ENCODE measurements at regions not wholly inside any gene's neighbourhood (a gene's known extent, or its start where the extent isn't known, plus 50 kb on each side); places are given as distances from the start of the nearest gene placed in this dataset.

- DNase-seq (ENCODE audit: low spot score) = no peak
These were observed 282.1 kb downstream of the NFIB start for GRCh38 chr9:14031810-14032209.

DNA sequence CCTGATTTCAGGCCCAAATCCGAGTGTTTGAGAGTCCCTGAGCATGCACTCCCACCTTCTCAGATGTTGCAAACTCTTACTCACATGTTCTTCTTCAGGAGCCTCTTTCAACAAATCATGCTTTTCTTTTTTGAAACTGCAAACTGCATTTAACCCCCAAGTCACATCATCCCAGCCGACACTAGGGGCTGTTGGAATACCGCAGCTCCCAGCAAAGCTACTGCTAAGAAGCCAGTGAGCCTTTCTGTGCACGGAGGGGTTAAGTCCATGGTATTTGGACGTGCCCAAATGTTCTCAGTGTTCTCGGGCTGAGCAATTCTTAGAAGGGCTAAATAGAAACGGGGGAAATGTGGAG, 282.9 kb downstream of the NFIB start:
- no peak for DNase-seq (ENCODE audit: low spot score)

DNA sequence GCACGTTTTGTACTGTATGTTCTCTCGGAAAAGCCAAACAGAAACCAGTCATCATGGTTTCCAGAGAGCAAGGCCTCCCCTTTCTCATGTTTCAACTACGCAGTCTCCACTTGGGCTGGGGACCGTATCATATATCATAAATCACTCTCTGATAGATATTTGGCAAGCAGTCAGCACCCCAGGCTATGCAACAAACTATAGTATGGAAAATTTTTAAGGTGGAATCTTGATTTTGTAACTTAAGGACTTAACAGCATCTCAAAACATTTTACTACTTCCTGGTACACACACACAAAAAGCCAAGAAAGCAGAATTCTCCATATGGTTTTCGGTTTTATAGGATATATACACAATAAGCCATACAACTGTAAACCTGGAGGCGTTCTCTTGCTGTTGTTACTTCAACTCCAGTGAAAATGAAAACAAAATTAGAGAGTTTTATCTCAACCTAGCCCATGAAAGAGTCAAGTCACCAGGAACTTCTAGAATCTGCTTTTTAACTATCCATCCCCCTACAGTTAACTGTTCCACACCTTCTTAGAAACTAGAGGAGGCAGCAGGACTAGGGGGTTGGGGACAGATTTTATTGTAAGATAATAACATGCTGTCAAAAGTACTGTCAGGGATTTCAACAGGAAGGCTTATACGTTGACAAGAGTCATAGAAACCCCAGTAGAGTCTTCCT, 283.4 kb downstream of the NFIB start:
- DNase-seq (ENCODE audit: low spot score) = no peak

- no peak for DNase-seq (ENCODE audit: low spot score)
These were observed 284.1 kb downstream of the NFIB start for GRCh38 chr9:14029806-14030374.

- peak; percentile 11 for DNase-seq (ENCODE audit: low spot score)
These were observed 286.7 kb downstream of the NFIB start for GRCh38 chr9:14027116-14027800.

- no peak for DNase-seq (ENCODE audit: low spot score)
These were observed 288.2 kb downstream of the NFIB start for GRCh38 chr9:14025741-14026140.

DNA sequence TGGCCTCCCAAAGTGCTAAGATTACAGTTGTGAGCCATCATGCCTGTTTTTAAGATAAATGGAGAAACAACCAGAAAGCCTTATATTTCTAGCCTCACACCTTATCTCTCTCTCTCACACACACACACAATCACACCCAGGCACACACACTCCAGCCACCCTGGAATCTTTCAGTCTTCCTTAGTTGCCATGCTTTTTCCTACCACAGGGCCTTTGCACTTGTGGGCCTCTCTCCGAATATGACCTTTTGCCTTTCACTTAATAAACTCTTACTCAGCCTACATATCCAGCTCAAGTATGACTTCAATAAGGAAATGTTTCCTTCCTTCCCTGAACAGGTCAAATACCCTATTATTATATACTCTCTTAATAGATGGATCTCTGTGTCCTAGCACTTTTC, 290.7 kb downstream of the NFIB start:
- DNase-seq (ENCODE audit: low spot score) = no peak

DNA sequence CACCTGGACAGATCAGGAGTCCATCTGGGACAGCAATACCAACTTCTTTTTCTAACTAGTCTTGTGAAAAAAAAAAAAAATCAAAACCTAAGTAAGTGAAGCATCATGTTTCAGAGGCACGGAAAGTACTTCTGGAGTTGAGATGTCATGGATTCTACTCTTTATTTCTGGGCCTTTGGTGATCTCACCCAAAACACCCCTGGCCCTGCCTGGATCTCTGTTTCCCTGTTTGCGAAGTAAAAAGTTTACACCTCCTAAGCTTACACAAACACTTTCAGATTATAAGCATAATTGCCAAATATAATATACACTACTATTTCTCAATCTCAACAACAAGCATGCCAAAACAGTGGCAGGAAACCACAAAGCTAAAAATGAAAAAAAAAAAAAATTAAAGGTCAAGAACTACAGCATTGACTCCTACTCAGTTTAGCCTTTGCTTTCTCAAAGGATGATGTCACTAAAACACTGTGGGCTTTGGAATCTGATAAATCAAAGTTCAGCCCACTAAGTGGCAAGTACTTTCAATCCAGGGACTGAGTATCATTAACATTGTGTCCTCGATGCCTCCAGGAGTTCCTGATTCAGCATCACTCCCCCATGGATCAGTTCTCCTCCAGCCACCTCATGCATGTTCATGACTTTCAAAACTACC, 291.9 kb downstream of the NFIB start:
- DNase-seq (ENCODE audit: low spot score) = no peak

- DNase-seq (ENCODE audit: low spot score) = no peak
These were observed 295.9 kb downstream of the NFIB start for GRCh38 chr9:14018081-14018480.

GRCh38 chr9:14014744-14015143, 299.2 kb downstream of the NFIB start:
- DNase-seq (ENCODE audit: low spot score) = no peak

DNA sequence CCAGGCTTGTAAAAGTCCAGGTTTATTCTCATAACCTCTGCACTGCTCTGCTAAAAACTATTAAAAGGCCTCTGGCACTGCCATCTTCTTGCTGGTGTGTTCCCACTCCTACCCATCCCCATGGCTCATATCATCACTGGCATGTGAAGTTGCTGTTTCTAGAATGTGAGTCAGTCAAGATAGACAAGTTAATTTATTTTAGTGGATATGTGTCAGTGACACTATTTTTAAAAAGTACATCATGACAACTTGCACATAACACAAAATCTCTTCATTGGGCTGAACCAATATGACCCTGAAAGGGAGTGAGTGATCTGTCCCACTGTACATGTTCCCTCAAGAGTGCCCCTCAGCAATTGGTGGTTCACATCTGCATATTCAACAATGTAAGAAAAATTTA, 299.7 kb downstream of the NFIB start:
- peak; percentile 31 for DNase-seq (ENCODE audit: low spot score)

GRCh38 chr9:14011799-14012560, 302.0 kb downstream of the NFIB start:
- no peak for DNase-seq (ENCODE audit: low spot score)

- no peak for DNase-seq (ENCODE audit: low spot score)
These were observed 306.7 kb downstream of the NFIB start for GRCh38 chr9:14007190-14007769.

GRCh38 chr9:14006386-14007187, 307.4 kb downstream of the NFIB start:
- no peak for DNase-seq (ENCODE audit: low spot score)

DNA sequence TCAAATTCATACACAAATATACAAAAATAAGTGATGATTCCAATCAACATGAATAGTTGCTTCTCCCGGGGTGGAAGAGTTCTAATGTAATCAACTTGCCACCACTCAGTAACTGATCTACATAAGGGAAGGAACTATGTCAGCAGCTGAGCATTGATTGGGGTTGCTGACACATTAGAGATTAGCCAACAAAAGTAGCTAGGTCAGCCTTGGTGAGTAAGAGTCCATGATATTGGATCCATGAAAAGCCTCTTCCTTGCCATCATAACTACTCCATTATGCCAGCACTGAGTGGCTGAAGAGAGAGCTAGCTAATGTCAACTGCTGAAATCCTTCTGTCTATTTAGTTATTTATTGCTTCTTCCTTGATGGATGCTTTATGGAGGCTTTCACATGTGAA, 309.8 kb downstream of the NFIB start:
- no peak for DNase-seq (ENCODE audit: low spot score)

GRCh38 chr9:13994240-13994639, 319.7 kb downstream of the NFIB start:
- DNase-seq (ENCODE audit: low spot score) = no peak

- DNase-seq (ENCODE audit: low spot score) = no peak
These were observed 320.2 kb downstream of the NFIB start for GRCh38 chr9:13993632-13994185.

DNA sequence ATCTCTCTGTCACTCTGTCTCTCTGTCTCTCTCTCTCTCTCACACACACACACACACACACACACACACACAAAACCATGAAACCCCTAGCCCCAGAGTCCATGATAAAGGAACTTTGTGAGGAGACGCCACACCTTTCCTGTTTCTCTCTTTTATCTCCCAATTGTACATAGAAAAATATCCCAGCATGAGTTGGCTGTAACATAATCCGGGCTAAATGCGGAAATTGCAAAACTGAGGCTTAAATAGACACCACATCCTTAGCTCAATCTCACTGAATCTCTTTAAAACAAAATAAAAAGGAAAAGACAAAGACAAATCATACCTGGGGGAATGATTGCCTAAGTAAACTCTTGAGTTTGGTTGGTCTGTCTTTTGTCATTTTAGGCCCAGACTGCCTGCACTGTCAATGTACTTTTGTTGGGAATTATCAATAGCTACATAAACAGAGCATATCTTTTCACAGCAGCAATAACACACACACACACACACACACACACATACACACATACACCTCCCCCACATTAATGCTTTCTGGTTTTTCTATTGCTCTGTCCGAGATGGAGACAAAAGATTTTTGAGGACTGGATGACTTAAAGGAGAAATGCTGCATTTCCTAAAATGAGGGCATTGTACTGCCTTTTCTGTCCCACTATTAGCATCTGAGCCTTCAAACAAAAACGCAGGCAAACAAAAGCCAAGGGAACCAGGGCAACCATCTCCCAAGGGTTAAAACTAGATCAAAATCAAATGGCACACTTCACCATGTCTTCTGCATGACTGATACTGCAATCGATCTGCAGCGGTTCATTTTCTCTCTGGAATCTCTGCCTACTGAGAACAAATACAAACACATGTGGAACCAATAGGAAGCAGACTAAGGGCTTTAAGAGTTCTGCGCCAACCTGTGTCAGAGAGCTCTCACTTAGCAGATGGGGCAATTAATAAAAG, 321.5 kb downstream of the NFIB start:
- DNase-seq (ENCODE audit: low spot score) = no peak

GRCh38 chr9:13991395-13991794, 322.5 kb downstream of the NFIB start:
- DNase-seq (ENCODE audit: low spot score) = no peak

DNA sequence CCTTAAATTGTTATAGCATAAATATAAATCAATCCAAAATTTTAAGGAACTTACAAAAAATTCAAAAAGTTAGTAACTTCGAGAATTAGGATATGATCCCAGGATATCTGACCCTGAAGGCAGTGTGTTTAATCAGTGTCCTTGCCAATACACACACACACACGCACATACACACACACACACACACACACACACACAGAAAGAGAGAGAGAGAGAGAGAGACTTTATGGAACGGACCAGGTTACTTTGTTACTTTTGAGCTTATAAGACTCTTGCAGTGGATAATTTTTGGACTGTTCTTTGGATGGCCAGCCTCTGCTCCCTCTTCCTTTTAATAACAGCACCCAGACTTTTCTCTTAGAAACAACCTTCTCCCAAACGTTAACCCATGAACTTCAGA, 322.9 kb downstream of the NFIB start:
- DNase-seq (ENCODE audit: low spot score) = no peak

Measured in putamen (tissue), 1 donor.